ENCODE measurements at regions not wholly inside any gene's neighbourhood (a gene's known extent, or its start where the extent isn't known, plus 50 kb on each side); places are given as distances from the start of the nearest gene placed in this dataset.

DNA sequence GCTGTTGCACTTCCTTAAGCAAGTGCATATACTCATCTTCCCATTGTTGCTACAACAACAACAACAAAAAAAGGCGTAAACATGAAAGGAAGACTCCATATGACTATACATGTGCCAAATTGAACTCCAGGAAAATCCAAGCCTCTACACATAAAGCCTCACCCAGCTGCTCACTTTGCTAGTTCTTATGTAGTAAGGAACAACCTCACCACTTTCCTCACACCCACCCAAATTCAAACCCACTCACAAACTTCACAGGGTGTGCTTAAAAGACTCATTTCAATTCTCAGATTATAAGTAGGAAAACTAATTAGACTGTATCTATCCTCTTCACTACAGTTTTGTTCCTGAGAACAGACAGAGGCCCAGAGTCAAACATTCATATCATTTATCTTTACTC lies 671.1 kb upstream of the INTU start:
- TF ChIP-seq POLR2A (IDR thresholded peaks at IDR 0.05) (no peak), CTCF (IDR thresholded peaks at IDR 0.05) (no peak)
- no peak for ATAC-seq
- WGBS, 2 donors (ENCODE audit: low coverage in 1 of 2) = 86 to 100% methylated on average over 1 of the region's 1 CpG
- H3K9me3 ChIP-seq = no peaks in the 10 kb centered on the region
- H3K36me3 ChIP-seq = no peaks in the 10 kb centered on the region
- H3K27ac ChIP-seq = no peak overlapping the region
- H3K27me3 ChIP-seq = no peaks in the 10 kb centered on the region
- no peaks in the 10 kb centered on the region for H3K4me1 ChIP-seq
- H3K4me3 ChIP-seq = no peak overlapping the region

DNA sequence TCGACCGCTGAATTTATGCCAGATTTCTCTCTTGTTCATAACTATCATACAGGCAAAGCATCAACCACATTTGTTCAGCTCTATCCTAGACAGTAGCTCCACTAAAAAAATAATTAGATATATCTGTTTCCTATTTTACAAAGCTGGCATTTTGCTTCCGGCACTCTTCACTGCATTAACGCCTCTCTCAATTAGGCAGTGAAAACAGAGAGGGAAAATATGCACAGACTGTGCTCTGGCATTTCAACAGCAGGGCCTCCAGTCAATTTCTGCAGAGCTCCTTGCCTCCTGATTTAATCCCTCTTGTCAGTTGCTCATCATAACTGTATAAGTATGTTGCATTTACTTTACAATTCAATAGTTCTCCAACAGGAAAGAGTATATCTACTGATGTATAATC lies 666.9 kb upstream of the INTU start:
- Histone ChIP-seq H3K4me1 (no peaks in the 10 kb centered on the region), H3K27ac (no peak overlapping the region), H3K36me3 (no peaks in the 10 kb centered on the region), H3K27me3 (no peaks in the 10 kb centered on the region), H3K9me3 (no peaks in the 10 kb centered on the region), H3K4me3 (no peak overlapping the region)
- WGBS, 2 donors (ENCODE audit: low coverage in 1 of 2) = 87 to 91% methylated on average over 4 of the region's 4 CpGs
- TF ChIP-seq POLR2A (IDR thresholded peaks at IDR 0.05) = no peak
- no peak for TF ChIP-seq POLR2AphosphoS5 (IDR thresholded peaks at IDR 0.05)
- no peak for TF ChIP-seq CTCF (IDR thresholded peaks at IDR 0.05)
- TF ChIP-seq EP300 (IDR thresholded peaks at IDR 0.05) = no peak
- ATAC-seq = no peak

GRCh38 chr4:126969360-126970235 lies 663.2 kb upstream of the INTU start:
- Histone ChIP-seq H3K4me3 (no peak overlapping the region), H3K4me1 (no peaks in the 10 kb centered on the region), H3K27ac (no peak overlapping the region), H3K27me3 (no peaks in the 10 kb centered on the region), H3K36me3 (no peaks in the 10 kb centered on the region), H3K9me3 (no peaks in the 10 kb centered on the region)
- 32 to 35% methylated on average over 6 of the region's 6 CpGs for WGBS, 2 donors (ENCODE audit: low coverage in 1 of 2)
- TF ChIP-seq POLR2AphosphoS5 (IDR thresholded peaks at IDR 0.05) (no peak), POLR2A (IDR thresholded peaks at IDR 0.05) (no peak), EP300 (IDR thresholded peaks at IDR 0.05) (no peak), CTCF (IDR thresholded peaks at IDR 0.05) (no peak)
- no peak for ATAC-seq

- Histone ChIP-seq H3K27ac (no peak overlapping the region), H3K9me3 (no peaks in the 10 kb centered on the region), H3K36me3 (no peaks in the 10 kb centered on the region), H3K27me3 (no peaks in the 10 kb centered on the region), H3K4me1 (peaks cover 0 to 17% (median 0%) of the 10 kb centered on the region in 3 donors), H3K4me3 (no peak overlapping the region)
- TF ChIP-seq CTCF (IDR thresholded peaks at IDR 0.05) (no peak), EP300 (IDR thresholded peaks at IDR 0.05) (no peak), POLR2A (IDR thresholded peaks at IDR 0.05) (no peak), POLR2AphosphoS5 (IDR thresholded peaks at IDR 0.05) (no peak)
- ATAC-seq = no peak
- WGBS, 2 donors (ENCODE audit: low coverage in 1 of 2) = 40 to 78% methylated on average over 1 of the region's 1 CpG
Observed at GRCh38 chr4:126973201-126973600, 659.6 kb upstream of the INTU start.
